Fibroblast of upper back skin (primary cell): ENCODE measurements at regions not wholly inside any gene's neighbourhood (a gene's known extent, or its start where the extent isn't known, plus 50 kb on each side); places are given as distances from the start of the nearest gene placed in this dataset.

ENCODE experiments used
- DNase-seq: peaks from one replicate; pipeline ENCODE4 v3.0.0-alpha.2; 2013

DNA sequence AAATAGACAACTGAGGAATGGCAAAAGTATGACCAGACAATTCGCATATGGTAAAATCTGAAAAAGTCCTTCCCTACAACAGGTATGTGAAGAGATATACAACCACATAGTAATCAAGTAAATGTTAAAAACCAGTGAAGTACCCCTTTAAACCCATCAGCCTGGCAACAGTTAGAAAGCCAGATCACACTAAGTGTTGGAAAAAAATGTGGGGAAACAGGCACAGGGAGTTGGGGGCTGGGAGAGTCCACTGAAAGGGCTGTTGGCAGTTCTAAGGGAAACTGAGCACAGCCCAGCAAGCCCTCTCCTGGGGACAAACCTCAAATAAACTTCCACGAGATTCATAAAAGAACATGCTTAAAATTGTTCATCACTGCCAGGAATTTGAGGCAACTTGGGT, 242.1 kb downstream of the BUD13 start:
- no peak for DNase-seq

DNA sequence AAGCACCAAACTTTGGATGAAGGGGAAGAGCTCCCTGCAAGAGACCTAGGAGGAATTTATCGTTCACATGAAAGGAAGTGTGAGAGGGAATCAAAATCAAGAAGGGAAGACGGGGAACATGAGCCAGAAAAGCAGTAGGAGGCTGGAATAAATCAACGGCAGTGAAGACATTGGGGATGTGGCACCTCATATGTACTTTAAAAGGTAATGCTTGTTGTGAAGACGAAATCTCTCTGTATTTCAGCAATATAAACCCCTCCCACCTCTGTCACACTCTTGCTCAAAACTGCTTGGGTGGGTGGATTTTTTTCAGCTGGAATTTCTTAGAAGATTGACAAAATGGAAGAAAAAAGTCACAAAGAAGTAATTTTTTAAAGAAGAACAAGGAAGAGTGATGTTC, 243.5 kb downstream of the BUD13 start:
- DNase-seq = no peak

DNA sequence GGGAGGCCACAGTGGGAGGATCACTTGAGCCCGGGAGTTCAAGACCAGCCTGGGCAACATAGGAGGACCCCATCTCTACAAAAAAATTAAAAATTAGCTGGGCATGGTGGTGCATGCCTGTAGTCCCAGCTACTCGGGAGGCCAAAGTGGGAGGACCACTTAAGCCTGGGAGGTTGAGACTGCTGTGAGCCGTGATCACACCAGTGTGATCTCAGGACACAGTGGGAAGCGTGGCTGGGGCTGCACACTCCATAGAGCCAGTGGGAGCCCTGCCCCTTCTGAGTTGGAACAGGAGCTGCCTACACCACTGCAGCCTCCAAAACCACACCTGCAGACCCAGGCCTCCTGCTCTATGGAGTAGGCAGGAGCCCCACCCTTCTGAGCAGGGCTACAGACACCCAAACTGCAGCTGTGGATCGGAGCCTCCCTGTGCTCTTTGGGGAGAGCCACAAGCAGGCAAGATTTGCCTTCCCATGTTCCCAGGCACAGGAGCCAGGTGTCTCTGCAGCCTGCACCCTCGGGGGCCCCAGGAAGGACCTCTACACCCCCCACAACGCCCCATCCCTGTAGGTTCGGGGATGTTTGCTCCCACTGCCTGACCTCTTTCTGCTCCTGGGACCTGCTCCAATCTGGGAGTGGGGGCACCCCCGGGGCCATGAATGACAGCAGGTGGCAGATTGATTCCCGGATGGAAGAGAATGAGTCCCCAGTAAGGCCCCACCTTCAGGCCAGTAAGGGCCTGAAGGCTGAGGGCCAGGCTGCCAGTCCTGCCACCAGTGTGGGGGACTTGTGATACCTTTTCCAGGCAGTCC, 245.4 kb downstream of the BUD13 start:
- DNase-seq = no peak

DNA sequence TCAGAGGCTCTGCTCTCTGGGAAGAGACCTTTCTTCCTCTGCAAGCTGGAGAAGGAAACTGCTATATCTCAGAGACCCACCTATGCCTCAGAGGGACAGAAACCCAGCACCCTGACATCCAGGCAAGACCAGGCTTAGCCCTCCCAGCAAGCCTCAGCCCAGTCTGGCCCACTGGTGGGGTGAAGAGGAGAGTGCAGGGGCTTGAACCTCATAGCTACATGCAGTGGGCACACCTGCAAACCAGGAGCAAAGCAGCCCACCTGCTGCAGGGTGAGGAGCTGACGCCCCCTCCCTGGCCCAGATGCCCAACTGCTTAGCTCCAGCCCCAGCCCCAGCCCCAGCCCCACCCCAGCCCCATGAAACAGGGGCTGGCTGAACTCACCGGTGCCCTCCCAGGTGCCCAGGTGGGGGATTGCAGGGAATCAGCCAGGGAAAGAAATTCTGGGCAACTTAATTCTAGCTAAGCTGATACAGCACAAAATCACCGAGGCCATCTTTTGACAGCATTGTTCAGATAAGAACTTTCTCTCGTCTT, 246.8 kb downstream of the BUD13 start:
- DNase-seq = no peak

DNA sequence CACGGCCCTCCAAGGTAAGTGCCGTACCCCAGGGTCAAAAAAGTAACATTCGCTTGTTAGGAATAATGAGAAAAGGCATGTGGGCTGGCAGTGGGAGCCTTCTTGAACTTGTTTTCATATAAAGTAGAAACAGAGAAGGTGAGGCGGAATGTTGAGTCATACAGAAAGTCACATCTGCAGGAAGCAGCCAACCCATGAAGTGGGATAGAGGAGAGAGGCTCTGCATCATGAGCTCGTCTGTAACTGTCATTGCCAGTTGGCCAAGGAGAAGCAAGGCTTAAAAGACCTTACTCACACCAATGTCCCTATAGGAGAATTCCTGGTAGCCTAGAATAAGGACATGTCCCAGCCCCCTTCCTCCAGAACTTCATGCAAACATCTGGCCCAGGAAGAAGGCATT, 253.3 kb downstream of the BUD13 start:
- DNase-seq = no peak

DNA sequence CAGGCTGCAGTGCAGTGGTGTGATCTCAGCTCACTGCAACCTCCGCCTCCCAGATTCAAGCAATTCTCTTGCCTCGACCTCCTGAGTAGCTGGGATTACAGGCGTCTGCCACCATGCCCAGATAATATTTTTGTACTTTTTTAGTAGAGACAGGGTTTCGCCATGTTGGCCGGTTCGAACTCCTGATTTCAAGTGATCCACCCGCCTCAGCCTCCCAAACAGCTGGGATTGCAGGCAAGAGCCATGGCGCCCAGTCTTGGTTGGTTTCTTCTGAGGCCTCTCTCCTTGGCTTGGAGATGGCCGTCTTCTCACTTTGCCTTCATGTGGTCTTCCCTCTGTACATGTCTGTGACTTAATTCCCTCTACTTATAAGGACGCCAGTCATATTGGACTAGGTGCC, 254.6 kb downstream of the BUD13 start:
- DNase-seq = no peak

DNA sequence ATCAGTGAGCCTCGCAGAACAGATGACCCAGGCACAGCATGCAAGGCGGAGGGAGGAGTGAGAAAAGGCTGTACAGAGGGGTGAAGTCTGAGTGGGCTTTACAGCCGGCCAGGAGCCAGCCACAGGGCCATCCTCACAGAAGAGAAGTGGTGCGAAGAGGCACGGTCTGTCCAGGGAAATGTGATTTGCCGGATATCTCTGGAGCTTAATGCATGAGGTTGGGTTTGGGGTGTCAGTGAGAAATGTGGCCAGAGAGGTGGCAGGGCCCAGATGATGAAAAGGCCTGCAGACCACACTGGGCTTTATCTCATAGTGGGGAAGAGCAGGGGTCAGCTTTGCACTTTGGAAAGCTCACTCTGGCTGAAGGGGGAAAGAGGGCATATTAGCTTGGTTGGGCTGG, 255.2 kb downstream of the BUD13 start:
- no peak for DNase-seq

DNA sequence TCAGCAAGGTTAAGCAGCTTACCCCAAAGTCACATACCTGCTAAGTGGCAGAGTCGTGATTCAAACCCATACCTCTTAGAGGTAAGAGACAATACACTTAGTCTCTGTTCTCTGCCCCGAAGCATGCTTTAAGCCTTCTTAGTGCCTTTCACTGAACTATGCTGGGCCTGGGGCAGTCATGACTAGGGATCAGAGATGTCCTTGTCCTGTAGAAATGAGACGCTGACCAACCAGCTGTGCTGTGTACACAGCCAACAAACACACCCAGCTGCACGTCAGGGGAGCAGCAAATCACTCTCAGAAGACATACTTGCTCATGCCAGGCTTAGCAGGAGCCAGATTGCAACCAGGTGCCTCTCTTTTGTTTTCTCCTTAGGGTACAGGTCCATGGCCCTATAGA, 255.7 kb downstream of the BUD13 start:
- DNase-seq = no peak

DNA sequence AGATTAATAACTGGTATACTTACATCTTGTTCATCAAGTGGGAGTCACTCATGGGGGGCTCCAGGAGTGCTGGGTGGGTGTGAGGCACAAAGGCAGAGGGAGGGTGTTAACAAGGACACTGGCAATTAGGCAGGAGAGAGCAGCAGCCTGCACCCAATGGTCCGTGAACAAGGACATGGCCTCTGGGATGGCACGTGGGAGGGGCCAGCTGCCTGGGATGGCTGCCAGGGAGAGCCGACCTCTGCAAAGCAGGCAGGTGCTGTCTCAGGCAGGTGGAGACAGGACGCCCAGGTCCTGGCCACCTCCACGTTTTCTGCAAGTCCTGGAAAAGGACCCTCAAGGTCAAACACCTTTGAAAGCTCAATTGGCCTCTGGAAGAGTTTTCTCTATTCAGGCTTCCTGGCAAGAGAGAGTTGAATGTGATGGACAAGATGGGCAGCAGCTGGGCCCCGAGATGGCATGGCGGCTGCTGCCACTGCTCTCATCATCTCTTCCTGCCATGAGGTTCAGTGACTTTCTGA, 257.1 kb downstream of the BUD13 start:
- DNase-seq = no peak

DNA sequence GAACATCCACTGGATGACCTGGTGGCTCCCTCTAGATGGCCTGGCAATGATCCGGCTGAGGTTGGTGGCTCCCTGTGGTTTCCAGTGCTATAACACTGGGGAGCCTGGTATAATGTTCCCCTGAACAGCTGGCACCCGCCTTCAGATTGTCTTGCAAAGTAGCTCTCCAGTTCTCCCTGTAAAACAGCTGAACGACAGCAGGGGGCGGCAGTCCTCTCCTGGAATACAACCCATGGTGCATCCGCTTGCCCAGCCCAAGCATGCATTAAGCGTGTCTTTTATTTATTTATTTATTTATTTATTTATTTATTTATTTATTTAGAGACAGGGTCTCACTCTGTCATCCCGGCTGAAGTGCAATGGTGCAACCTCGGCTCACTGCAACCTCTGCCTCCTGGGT, 258.9 kb downstream of the BUD13 start:
- peak; percentile 57 for DNase-seq

DNA sequence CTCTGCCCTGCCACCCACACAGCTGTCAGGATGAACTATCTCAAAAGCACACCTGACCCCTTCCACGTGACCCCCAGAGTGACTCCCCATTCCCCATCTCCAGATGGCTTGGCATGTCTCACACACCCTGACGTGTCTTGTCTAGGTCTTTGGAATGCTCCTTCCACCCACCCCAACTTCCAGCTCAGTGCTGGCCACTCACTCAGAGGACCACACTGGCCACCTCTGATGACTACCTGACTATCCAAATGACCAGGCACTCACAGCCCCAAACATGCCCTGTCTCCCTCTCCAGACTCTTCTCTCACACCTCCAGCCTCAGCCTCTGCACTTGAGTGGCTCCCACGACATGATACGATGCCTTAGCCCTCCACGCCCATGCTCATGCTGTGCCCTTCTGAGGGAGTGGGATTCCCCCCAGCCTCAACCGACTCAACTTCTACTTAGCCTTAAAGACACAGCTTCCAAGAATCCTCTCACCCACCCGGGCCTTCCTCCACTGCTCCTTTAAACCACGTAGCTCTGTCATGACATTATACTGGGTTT, 259.4 kb downstream of the BUD13 start:
- DNase-seq = no peak

DNA sequence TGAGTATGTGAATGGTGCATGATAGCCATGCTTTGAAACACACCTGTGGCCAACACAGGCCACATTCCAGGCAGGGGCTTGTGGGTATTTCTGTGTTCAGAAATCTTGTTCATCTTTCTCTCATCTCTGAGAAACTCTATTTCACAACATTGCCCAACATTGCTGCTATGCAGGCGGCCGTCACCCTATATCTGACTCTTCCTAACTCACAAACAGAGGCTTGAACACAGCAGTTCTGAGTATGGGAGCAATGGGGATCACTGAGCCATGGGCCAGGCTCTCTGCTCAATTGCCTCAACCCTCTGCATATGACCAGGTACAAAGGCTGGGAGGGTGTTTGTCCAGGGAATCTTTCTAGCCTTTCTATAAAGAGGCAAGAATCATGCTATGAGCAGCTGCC, 259.9 kb downstream of the BUD13 start:
- no peak for DNase-seq

DNA sequence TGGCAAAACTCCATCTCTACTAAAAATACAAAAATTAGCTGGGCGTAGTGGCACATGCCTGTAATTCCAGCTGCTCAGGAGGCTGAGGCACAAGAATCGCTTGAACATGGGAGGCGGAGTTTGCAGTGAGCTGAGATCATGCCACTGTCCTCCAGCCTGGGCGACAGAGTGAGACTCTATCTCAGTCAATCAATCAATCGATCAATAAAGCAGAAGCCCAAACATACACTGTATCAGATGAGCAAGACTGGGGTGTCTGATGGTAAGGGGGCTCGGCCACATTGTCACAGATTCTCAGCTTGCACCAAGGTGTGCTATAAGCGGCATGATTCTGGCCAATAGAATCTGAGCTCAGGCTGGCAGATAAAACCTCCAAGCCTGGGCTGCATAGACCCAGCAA, 261.1 kb downstream of the BUD13 start:
- DNase-seq = no peak

DNA sequence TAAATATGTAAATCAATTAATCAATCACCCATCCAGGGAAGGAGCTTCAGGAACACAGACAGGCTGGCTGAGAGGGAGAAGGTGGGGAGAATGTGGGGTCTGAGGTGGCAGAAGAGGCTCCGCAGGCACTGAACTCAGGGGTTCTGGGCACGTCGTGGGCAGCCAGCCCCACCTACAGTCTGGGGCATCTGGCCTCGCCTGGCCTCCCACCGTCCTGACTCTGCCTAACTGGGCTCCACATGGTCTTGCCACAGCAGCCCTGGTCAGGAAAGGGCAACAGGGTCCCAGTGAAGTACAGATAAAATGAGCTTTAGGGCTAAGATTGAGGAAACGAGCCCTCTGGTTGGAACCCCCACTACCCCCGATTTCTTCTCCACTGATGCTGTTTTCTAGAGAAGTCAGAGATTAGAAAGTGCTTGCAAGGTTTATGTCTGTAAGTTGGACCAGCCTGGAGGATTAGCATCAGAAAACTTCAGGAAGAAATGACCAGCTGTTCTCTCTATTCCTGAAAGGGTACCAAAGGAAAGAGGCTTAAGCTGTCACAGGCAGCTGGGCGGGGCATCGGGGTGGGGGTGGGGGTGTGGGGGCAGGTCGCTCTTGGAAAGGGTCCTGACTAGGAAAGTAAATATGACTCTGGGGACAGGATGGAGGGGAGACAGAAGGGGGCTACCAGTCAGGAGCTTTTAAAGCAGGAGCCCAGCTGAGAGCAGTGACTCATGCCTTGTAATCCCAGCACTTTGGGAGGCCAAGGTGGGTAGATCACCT, 261.7 kb downstream of the BUD13 start:
- DNase-seq = no peak

DNA sequence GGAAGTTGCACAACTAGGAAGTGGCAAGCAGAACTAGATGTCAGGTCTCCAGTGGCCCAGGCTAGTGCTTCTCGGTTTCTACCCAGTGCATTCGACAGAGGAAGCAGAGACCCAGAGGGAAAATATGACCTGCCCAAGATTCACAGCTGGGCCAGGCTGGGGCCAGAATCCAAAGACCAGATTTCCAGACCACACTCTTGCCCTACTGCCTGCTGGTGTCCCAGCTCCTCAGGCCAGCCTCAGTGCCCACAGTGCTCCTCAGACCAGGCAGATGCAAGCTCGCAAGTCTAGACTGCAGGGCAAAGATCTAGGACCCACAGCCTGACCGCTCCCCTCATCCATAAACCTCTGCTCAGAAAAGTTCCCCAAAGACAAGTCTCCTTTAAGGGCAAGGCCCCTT, 262.6 kb downstream of the BUD13 start:
- no peak for DNase-seq

DNA sequence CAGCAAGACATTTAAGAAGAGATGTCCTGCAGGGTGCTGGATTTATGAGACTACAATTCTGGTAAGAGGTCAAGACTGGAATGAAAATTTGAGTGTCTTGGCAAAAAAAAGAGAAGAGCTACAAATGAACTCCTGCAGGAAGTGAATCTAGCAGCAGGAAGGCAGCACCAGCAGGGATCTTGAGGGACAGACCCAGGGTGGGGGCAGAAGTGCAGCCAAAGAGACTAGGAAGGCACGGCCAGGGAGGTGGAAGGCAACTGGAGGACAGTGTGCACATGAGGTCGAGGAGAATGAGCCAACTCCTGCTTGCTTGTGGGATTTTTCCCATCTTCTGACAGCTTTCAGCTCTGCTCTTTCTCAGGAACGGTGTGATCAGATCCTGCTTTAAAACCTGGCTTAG, 263.2 kb downstream of the BUD13 start:
- DNase-seq = peak; percentile 8

DNA sequence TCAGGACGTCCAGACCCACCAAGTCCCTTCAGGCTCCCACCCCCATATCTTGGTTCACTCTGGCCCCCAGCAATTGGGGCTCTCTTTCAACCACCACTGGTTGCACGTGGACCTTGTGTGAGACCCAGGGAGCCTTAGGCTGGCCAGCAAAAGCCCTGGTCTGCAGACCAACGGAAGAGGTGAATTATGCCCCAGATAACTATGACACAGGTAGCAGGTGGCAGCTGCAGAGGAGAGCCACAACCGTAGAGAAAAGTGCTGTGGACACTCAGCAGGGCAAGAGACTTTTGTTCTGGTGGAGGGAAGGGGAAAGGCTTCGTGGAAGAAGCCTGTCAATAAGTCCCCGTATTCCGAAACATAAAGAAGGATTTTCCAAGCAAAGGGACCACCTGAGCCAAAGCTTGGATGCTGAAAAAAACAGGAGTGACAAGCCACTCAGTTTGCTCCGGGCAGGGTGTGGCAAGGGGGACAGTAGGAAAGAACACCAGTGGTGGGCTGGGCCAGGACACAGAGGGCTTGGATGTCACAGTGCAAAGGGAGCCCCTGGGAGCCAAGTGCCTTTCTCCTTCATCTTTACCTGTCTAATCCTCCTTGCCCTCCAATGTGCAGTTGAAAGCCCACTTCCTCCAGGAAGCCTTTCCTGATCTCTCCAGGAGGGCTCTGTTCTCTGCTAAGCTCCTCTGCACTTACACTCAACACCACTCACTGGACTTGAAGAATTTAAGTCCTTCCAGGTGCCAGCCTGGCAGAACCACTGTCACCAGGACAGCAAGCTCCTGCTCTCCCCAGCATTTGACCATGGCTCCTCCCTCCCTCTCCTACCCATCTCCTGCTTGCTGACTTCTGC, 264.7 kb downstream of the BUD13 start:
- DNase-seq = no peak

DNA sequence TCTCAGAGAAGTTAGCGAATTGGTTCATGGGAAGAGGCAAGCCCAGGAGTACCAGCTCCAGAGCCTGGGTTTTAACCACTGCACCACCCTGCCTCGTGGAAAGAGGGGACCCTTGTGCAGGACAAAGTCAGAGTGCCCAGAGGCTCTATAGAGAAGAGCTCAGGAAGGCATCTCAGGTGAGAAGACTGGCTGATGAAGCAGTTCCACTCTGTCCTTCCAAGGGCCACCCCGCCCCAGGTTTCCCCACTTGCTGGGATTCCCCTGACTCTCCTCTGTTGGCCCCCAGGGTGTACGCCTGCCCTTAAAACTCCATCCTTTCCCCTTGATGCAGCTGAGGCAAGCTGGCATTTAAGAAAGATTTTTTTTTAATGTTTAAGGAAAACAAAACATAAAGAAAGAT, 265.8 kb downstream of the BUD13 start:
- DNase-seq = no peak

DNA sequence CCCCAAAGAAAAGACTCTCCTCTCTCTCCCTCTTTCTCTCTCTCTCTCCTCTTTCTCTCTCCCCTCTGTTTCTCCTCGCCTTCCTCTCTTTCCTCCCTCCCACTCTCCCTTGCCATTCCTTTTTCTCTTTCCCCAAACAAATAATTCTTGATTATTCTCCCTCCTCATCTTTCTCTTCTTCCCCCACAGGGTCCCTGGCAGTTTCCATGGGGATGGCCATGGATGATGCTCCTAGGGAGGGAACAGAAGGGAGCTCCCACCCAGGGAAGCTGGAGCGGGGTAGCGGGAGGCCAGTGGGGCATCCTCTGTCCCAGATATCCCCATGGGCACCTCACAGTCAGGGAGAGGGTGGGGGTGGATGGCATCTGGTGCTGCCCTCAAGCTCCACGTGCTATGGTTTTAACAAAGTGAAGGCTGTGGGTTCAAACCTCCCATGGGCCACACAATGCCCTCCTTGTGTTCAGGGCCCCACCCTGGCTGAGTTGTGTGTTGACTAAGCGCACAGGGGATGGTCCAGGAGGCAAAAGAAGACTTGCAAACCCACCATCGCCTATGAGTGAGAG, 266.4 kb downstream of the BUD13 start:
- DNase-seq = no peak

DNA sequence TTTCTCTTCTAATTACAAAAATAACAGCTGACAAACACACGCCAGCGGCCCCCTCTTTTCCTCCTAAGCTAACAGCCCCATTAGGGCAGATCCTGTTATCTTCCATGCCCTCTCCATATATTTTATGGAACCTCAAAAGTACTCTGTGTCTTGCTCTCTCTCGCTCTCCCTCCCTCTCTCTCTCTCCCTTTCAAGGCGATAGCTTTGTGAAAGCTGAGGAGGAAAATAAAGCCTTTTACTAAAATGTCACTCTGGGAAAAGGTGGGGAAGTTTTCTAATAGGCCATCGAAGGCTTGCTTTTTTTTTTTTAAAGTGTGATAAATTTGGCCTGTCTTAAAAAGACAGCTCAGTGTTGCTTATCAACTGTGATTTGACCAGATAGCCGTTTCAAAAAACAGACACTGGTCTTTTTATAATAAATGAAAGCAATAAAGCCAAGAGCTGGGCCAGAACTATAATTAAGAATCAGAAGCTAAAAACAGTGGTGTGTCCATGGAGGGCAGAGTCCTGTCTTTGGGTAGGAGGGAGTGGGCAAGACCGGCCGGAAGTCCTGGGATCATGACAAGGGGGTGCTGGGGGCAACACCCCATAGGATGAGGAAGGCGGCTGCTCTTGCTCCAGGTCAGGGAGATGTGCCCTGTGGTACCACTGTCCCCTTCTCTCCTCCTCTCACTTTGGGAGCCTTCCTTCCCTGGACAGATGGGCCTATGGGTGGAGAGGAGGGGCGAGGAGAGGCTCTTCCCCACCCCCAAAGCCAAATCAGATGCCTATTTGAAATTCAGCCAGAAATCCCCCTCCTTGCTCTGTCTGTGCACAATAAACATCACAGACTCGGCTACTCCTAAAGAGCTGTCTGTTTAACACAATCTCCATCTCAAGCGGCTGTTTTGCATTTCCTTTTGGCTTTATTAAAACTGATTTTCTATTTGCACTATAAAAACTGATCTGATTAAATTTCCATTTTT, 267.2 kb downstream of the BUD13 start:
- DNase-seq = no peak
